GM18508 (cell line): ENCODE measurements at regions not wholly inside any gene's neighbourhood (a gene's known extent, or its start where the extent isn't known, plus 50 kb on each side); places are given as distances from the start of the nearest gene placed in this dataset.

Experiments used
- ATAC-seq: cut with Tn5 transposase; IDR thresholded peaks from one replicate; pipeline ENCODE4 v1.9.1; 2021; ENCODE audit warnings: moderate number of reproducible peaks; ENCODE audit not compliant: insufficient read depth, unreplicated experiment

DNA sequence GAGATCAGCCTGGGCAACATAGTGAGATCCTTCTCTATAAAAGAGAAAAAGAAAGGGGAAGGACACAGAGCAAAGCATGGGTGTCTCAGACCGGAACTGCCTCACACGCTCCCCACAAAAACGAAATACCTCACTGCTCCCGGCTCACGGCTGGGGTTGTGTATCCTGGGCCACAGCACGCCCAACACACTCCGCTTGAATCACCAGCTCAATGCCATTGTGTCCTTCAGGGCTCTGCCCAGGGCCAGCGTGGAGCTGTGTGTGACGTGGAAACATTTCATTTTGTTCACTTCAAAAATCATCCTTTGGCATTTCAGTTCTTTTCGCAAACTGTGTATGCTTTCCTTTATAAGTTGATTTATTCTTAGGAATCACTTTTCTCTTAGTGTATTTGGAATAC, 279.5 kb downstream of the IRX1 start:
- no peak for ATAC-seq

DNA sequence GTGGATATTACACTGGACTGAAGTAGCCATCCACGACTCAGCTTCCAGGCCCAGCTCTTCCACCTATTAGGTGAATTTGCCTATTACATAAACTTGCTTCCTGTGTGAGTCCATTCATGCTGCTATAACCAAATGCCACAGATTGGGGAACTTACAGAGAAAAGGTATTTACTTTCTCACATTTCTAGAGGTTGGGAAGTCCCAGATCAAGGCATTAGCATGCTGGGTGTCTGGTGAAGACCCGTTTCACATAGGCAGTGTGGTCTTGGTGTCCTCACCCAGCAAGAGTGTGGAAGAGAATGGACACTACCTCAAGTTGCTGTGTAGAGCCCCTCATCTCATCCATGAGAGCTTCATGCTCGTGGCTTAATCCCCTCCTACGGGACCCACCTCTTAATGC, 282.6 kb downstream of the IRX1 start:
- no peak for ATAC-seq

DNA sequence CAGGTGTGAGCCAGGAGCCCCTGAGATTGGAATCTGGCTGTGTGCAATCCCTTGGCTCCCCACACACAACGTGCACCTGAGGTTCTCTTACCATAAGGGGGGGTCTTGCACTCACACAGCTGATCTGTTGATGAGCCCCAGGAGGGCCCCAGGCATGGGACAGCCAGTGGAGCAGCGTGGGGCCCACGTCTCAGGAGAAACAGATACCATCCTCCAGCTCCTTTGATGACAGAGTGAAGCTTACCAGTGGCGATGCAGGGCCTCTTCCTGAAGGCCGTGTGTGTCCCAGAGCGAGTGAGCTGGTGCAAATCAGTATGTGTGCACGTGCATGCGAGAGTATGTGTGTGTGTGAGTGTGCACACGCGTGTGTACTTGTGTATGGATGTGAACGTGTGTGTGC, 287.4 kb downstream of the IRX1 start:
- no peak for ATAC-seq

DNA sequence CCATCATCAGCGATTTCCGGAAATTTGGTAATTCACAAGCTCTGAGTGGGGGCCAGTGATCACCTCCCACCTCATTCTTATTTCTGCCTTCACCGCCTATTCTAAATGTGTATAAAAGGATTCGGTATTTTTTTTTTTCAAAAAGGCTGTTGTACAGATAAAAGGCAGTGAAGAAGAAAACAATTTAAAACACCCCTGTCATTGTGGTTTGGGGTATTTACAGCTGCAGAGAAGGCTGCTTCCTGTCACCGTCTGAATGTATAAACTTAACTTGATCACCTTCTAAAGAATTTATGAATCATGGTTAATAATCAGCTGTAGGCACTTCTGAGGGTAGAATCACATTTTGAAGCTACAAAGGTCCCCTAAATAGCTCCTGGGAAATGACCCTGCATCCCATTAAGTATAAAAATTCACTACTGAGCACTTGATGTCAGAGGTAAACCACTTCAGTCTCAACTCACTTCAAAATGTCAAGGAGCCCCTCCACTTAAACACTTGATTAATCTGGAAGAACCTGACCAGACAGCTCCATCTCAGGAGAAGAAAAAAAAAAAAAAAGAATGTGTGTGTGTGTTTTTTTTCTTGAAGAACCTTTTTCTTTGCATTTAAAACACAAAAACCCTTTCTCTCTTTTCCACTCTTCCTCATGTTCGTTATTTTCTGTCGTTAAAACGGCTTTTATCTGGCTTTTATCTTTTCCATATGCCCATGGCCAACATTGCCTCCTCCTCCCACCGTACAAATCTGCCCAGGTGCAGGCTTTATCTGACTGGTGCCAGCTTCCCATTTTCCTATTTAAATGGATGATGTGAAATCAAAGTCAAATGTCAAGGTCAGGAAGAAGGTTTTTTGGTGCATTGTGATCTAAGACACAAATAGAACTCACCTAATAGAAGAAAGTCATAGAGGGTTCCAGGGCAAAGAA, 291.2 kb downstream of the IRX1 start:
- no peak for ATAC-seq

DNA sequence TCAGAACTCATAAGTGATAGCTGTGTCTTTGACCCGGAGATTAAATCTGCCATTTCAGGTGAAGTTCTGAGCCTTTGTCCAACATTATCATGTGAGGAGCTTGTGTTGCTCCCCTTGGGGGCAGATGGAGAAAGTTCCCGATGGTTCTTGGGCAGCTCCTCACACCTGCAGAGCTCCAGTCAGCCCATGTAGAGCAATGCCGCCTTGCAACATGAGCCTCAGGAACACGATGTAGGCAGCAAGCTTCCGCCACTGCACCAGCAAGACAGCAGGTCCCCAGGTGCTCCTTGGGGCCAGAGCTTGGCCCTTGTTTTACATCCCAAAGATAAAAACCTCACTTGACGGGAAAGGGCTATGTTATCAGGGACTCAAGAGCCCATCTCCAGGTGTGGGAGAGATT, 292.7 kb downstream of the IRX1 start:
- ATAC-seq: no peak

DNA sequence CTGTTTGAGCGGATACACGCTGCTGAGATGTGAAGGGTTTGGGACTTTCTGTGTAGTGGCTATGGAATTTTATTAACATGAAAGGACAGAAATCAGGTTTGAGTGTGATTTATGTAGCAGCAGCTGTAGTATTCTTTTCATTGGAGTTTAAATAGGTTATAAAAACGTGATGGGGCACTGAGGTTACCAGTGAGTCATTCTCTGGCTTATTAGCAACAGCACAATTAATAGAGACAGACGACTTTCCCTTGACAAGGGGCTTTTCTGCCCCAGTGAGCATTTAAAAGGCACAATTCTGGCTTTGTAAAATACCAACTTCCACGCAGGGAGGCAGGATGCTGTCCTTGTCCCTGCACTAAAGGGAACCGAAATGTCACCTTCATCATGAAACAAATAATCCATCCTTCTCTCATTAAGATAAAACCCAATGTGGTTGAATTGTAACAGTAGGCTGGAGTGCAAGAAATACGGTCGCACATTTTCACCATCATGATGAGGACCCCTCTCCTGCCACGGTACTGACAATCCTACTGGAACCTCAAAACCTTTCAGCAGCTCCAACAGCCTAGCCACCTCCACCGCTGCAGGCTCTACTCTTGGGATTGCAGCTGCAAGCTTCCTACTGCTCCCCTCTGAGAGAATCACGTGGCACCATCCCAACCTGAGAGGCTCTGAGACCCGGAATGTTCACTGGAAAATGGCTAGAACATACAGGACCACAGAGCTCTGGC, 293.9 kb downstream of the IRX1 start:
- ATAC-seq: no peak

DNA sequence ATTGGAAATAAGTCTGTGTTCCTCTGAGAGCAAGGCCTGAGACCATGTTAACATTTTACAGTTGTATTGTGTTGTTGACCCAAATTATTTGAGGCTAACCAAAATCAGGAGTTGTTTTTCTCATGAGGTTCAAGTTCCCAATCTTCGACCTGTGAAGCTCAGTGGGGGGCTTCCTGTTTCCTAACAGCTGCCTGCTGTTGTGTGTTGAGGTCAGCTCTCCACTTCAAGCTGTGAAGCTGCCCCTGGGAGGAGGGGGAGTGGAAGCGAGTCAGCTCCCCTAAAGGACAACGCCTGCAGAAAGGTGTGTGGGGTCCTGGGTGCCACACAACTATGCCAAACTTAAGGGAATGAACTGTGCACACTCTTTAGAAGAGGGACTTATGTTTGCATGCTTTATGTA, 295.5 kb downstream of the IRX1 start:
- ATAC-seq: no peak

DNA sequence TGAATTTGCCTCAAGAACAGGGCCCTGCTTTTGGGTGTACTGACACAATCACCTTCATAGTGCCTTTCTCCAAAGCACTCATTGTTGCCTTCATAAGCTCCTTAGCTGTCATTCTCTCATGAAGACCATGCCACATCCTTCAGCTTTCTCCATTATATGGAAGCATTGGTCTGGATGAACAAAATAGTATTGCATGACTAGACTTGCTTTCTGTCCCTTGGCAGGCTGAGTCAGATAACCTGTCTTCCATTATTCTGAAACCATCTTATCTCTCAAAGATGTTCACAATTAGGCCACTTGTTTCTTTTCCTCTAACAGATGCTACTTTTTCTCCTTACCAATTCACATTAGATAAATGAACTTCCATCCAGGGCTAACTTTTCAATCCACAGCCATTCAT, 297.9 kb downstream of the IRX1 start:
- no peak for ATAC-seq

DNA sequence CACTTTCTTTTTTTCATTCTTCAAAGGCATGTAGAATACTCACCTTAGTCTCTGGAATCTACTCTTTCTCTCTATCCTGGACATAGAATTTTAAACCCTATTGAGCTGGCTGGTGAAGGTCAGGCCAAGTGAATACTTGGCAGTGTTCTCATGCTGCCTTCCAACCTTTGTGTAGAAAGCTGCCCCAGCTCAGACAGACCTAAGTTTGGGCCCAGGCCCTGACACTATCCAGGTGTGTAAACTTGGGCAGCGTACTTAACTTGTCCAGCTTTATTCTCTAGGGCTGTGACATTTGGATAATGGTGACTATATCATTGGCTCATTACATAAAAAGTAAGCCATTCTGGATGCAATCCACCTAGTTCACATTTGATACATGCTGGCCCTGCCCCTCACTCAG, 298.3 kb downstream of the IRX1 start:
- no peak for ATAC-seq

DNA sequence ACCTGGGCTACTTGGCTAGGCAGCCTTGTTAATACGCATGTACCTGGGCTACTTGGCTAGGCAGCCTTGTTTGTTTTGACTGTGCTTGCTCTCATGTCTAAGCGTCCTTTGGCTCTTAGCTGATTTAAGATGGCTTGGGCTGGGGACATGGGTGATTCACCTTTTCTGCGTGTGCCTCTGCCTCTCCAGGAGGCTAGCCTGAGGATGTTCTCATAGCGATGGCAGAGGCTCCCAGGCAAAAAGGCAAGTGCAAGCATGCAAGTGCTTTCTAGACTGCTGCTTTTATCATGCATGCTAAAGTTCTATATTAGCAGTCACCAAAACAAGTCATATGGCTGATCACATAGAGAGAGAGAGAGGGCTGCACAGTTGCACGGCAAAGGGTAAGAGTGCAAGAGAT, 300.5 kb downstream of the IRX1 start:
- no peak for ATAC-seq

DNA sequence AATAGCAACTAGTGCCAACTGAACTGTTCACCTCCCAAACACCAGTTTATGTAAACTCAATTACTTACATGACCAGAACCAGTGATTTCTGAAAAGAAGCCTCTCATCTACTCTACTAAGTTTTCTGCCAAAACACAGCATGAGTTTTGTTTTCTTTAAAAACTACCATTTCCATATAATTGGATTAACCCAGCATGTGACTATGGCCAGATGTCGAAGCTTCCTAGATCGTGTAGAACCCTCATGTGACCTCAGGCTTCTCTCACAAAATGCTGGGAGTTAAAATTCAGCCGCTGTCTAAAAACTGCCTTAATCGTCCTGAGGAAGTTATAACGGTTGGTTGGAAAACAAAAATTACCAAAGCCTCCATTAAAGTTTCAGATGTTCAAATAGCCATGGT, 303.5 kb downstream of the IRX1 start:
- no peak for ATAC-seq

DNA sequence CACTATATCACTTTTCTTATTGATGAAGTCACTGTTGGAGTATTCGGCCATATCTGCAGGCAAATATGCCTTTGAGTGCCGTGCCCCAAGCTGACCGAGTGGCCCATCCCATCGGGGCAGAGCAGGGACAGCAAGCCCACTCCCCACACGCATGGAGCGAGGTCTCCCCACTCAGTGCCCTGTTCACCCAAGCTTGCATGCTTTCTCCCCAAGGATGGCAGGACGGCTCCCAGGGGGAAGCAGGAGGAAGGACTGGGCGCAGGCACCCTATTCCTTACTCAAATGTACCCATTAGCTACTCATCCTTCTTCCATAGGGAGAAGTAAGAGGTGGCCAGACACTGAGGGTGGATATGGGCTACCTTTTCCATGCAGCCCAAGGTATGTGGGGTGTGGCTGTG, 309.0 kb downstream of the IRX1 start:
- ATAC-seq: no peak

DNA sequence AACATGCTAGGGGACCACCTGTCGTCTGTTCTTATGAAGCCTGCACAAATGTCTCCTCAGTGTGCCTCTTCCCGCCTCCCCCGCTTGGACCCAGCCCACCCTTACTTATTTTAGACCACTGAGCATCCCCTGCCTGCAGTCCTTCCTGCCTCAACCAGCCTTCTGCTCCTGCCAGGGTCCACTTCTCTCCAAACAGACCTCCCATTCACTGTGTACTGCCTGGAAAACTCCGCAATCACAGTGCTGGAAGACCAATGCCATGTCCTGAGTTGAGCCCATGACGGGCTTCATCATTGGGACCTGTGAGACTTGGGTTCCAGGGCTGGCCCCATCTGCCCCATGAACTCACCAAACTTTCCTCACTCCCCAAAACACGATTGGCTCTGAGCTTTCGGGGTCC, 309.4 kb downstream of the IRX1 start:
- ATAC-seq: no peak

DNA sequence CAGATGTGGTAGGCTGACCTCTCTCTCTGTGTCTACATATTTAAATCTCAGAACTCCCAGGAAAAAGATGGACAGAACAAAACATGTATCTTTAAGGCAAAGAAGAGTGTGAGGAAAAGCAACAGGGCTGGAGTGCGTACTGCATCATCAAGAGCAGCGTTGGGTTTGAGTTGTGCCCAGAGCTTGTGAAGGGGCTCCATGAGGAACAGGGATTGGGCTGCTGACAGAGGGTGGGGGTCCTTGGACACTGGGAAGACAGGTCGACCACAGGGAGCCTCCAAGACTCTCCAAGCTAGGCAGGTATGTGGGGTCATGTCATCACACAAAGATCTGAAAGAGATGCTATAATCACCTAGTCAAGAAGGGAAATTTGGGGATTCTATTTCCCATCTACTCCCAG, 309.9 kb downstream of the IRX1 start:
- ATAC-seq: no peak

DNA sequence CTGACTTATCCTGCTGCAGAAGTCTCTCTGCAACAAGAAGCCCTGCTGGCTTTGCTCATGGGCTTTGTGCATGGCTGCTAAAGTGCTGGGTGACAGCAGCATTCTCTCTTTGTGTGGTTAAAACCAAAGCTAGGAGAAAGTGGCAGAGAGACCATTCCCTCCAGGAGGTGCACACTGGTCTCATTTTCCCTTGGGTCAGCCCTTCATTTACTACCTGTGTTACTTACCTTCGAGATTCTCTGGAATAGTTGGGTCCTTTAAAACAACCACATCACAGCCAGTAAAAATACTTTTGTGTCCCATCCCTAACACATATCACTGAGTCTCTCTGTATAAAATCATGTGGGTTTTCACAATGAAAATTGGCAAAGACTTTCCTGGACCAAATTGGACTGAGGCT, 315.5 kb downstream of the IRX1 start:
- no peak for ATAC-seq

DNA sequence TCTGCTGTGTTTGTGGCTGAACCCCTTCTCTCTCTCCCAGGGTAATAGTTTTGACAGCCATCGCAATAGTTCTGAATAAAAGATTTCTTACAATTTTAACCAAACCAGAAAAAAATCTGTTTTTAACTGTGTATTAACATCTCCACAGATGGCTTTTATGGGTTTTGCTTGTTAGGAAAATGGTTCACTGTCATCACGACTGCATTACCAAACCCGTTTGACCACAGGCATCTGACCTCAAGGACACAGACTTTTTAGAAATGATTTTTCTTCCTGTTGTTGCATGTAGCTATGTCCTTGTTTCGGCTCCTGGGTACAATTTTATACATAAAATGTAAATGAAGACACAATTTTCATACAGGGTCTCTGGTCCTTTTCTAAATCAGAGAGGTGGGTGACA, 316.1 kb downstream of the IRX1 start:
- ATAC-seq: no peak

DNA sequence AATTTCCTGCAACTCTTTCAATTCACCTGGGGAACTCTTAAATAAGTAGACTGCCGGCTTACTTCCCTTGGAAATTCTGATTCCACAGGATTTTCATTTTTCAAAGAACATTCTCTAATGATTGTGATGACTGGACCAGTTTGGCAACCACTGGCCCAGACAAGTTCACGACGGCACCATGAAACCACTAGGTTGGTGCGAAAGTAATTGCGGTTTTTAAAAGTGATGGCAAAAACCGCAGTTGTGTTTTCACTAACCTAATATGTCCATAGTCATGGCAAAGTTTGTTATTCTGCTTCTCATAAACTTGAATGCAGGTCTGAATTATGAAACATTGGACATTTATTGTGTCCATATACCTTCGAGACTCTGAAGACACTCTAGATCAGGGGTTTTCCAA, 317.2 kb downstream of the IRX1 start:
- ATAC-seq: no peak

DNA sequence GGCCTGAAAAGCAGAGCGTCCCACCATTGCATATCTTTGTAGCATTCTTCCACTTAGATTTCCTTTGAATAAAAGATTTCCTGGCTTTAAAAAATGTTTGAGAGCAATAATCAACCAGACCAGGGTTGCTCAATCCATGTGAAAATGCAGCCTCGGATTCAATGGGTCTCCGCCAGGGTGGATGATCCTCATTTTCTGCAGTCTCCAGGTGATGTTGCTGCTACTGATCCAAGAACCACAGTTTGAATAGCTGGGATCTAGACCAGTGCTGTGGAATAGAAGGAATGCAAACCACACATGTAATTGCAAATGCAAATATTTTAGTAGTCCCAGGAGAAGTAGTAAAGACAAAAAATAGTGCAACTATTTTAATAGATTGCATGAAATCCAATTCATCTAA, 317.6 kb downstream of the IRX1 start:
- no peak for ATAC-seq

DNA sequence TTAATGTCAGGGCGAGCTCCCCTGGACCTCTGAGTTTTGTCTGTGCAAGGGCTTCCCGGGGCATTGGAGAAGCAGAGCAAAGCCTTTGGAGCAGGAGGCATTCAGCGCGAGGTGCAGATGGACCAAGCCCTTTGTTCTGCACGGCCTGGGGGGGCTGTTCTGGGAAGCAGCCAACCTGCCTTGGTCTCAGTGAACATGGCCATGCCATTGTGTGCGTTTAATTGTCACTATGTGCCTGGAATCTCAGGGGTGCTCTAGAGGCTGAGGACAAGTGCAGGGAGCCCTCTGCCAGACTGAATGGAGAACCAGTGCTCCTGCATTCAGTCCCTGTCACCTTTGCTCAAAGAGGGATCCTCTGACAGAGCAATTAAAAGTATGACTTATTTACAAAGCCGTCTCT, 329.4 kb downstream of the IRX1 start:
- no peak for ATAC-seq

DNA sequence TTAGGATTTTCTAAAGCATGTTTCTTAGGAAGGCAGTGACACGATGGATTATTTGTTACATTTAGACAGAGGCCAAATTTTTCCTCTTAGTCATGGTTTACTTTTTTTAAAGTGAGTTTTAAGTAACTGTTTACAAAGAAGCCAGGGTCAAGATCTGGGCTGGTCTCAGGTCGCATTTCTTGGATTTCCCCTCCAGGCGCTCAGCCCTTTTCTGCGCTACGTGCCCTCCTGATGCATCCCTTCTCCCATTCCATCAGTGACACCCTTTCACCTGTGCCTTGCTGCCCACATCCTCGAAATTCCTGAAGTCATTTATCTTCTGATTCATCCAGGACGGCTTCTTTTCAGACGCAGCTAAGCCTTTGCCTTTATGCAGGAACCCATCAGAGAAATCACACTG, 330.3 kb downstream of the IRX1 start:
- ATAC-seq: no peak

DNA sequence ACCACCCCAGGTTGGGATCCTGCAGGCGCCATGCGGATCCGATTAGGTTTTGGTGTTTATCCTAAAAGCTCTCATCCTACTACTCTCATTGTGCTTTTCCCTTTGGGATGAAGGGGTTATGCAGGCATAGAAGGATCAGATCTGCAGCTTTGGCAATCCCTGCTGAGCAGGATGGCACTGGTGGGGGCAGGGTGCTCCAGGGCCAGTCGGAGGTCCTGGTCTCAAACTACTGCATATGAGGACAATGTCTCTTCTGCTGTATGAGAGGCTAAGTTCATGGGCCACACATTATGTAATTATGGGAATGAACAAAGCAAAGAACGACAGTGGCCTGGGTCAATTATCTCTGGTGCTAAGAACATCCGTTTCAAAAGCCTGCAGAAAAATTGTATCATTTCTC, 334.2 kb downstream of the IRX1 start:
- ATAC-seq: no peak

DNA sequence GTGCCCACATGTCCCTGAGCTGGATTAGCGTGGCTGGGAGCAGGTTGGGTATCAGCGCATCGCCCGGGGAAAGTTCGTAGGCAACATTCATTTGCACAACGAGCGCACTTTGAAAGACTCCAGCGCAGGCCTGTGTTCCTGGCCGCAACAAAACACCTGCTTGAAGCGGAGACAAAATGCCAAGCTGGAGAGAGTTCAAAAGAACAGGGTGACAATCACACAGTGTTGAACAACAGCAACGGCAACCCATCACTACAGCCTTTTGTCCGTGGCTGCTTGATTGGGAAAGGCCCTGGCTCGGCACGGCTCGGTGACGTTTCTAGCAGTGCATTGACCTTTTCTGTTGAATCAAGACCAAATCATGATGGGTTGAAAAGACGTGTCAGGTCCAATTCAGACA, 336.3 kb downstream of the IRX1 start:
- ATAC-seq: no peak
